ENCODE measurements at regions not wholly inside any gene's neighbourhood (a gene's known extent, or its start where the extent isn't known, plus 50 kb on each side); places are given as distances from the start of the nearest gene placed in this dataset.

GRCh38 chr15:31217566-31218270 lies 108.9 kb upstream of the KLF13 start (continued):
- TF ChIP-seq RAD21 (IDR thresholded peaks at IDR 0.05 in 1 of 2, conservative IDR thresholded peaks at IDR 0.05 in 1 of 2; ENCODE audit: low read depth in 2 of 2, low read length in 2 of 2) (no peak), TAF7 (optimal IDR thresholded peaks at IDR 0.05; ENCODE audit: borderline replicate concordance, low read depth, low read length) (no peak)
